Peyer's patch (tissue), 4 donors: ENCODE measurements at regions not wholly inside any gene's neighbourhood (a gene's known extent, or its start where the extent isn't known, plus 50 kb on each side); places are given as distances from the start of the nearest gene placed in this dataset.

Source experiments
- POLR2A ChIP-seq, 2 donors: fragments of 450-650 bp; IDR thresholded peaks; one replicate each; pipeline ENCODE4 v1.5.1; 2017; ENCODE audit warnings: antibody characterized with exemption in 2 of 2, mild to moderate bottlenecking in 2 of 2, moderate library complexity in 2 of 2
- TF ChIP-seq, protein P1 (sequence below), 6 experiments: fragments of 450-650 bp in 4 of 6; fragments of 200-600 bp in 2 of 6; sonication (generic) in 1 of 6; IDR thresholded peaks; one replicate each; pipeline ENCODE4 v1.5.1; 2017 to 2019; ENCODE audit warnings: antibody characterized with exemption in 6 of 6, mild to moderate bottlenecking in 3 of 6, moderate library complexity in 1 of 6

GRCh38 chr6:149142924-149143429 is 174.5 kb upstream of the TAB2 start:
- TF ChIP-seq, protein P1, sequence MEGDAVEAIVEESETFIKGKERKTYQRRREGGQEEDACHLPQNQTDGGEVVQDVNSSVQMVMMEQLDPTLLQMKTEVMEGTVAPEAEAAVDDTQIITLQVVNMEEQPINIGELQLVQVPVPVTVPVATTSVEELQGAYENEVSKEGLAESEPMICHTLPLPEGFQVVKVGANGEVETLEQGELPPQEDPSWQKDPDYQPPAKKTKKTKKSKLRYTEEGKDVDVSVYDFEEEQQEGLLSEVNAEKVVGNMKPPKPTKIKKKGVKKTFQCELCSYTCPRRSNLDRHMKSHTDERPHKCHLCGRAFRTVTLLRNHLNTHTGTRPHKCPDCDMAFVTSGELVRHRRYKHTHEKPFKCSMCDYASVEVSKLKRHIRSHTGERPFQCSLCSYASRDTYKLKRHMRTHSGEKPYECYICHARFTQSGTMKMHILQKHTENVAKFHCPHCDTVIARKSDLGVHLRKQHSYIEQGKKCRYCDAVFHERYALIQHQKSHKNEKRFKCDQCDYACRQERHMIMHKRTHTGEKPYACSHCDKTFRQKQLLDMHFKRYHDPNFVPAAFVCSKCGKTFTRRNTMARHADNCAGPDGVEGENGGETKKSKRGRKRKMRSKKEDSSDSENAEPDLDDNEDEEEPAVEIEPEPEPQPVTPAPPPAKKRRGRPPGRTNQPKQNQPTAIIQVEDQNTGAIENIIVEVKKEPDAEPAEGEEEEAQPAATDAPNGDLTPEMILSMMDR (IDR thresholded peaks at IDR 0.05) = no peak
- no peak for TF ChIP-seq POLR2A (IDR thresholded peaks at IDR 0.05)
